ENCODE measurements at regions not wholly inside any gene's neighbourhood (a gene's known extent, or its start where the extent isn't known, plus 50 kb on each side); places are given as distances from the start of the nearest gene placed in this dataset.
"Not testable (repeated sequence)": the region's sequence is repeated elsewhere in the genome, so short reads cannot be mapped to it uniquely, and the experiment has no call there.

GRCh38 chr19:30959011-30959410 lies 390.2 kb downstream of the TSHZ3 start:
- DNase-seq (ENCODE audit: extremely low read depth in 1 of 2, low read depth in 1 of 2), result no peak

- no peak for DNase-seq (ENCODE audit: extremely low read depth in 1 of 2, low read depth in 1 of 2)
Measured at GRCh38 chr19:30955112-30956104, 393.8 kb downstream of the TSHZ3 start.

DNA sequence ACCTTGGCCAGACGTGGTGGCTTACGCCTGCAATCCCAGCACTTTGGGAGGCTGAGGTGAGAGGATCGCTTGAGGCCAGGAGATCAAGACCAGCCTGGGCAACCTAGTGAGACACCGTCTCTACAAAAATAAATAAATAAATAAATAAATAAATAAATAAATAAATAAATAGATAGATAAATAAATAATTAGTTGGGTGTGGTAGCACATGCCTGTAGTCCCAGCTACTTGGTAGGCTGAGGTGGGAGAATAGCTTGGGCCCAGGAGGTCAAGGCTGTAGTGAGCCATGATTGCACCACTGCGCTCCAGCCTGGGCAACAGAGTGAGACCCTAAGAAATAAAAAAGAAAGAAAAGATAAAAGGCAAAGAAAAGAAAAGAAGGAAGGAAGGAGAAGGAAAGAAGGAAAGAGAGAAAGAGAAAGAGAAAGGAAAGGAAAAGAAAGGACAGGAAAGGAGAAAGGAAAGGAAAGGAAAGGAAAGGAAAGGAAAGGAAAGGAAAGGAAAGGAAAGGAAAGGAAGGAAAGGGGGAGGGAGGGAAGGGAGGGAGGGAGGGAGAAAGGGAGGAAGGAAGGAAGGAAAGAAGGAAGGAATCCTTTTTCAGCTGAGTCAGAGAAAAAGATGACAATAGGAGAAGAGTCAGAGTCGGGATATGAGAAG lies 404.8 kb downstream of the TSHZ3 start:
- DNase-seq (ENCODE audit: extremely low read depth in 1 of 2, low read depth in 1 of 2), result not testable (repeated sequence)

DNA sequence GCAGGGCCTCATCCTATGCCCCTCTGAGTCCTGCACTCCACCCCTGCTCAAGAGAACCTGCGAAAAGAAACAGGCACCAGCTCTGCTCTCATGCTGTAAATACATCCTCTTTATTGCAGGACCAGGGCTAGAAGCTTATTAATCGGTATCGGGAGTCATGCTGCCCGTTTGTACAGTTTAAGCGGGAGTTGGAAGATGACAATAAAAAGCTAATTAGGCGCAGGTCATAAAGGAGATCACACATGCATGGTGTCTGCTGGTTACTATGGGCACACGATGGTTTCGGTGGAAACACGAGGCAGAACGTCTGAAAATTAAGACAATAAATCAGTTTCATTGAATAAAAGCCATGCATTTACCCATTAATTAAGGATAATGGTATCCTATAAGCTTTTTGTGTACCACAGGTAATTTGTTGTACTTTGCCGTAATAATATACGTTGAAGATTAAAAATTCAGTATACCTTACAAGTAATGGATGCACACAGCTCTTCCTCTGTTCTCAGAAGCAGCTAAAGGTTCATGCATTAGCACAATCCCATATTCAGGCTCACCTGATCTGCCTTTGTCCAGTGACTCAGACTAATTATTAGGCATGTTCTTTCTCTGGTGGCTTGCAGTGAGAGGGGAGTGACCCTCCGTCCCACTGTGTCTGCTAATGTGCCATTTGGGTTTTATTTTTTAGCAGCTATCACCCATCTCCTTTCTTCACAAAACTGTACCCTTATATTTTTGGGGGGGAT lies 406.0 kb downstream of the TSHZ3 start:
- no peak for DNase-seq (ENCODE audit: extremely low read depth in 1 of 2, low read depth in 1 of 2)

GRCh38 chr19:30942636-30943035 lies 406.6 kb downstream of the TSHZ3 start:
- no peak for DNase-seq (ENCODE audit: extremely low read depth in 1 of 2, low read depth in 1 of 2)

DNA sequence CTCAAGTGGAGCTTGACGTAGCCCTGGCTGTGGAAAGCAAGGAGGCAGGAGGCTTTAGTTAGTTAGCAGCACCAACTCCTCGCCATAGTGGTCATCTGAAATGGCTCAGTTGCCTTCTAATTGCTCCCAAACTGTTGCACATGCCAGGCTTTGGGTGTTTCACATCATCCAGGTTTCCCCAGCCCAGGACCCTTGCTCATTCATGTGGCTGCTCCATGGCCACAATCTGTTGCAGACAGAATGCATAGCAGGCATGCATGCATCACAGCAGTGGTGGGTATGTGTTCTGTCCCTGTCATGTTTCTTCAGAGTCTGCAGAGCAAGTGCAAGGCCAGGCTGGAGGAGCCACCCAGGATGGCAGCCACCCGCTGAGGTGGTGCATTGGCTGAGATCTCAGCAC lies 407.6 kb downstream of the TSHZ3 start:
- no peak for DNase-seq (ENCODE audit: extremely low read depth in 1 of 2, low read depth in 1 of 2)

DNA sequence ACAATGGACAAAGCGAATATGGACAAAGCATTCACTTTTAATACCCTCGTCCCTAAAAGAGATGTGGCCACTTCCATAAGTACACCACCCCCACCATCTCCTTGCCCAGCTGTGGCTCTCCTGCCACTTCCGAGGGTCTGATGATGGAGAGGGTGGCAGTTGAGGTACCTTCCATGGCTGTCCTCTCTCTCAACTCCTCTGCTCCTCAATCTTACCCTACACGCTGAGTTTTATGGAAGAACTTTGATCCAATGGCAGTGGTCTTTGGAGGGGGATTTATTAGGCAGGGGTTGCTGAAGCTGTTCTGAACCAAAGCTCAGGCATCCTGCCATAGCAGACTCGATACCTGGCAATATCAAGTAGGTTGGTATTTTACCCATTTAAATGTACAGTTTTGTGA lies 413.0 kb downstream of the TSHZ3 start:
- no peak for DNase-seq (ENCODE audit: extremely low read depth in 1 of 2, low read depth in 1 of 2)

DNA sequence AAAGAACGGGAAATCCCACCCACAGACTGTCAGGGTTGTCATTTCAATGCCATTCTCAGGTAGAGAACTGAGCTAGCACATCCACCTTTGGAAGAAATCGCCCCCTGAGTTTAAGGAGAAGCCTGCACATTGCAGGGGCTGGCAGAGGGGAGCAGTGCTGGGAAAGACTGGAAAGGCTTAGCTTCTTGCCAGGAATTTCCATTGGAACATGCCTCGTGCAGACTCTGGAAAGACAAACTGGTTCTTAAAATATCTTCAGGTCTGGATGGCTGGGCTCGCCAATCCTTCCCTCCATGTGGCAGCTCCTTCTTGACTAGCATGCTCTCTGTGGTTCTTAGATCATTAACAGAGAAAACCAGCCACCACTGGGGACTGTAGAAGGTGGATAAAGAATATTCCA lies 414.1 kb downstream of the TSHZ3 start:
- no peak for DNase-seq (ENCODE audit: extremely low read depth in 1 of 2, low read depth in 1 of 2)

GRCh38 chr19:30933454-30933853 lies 415.8 kb downstream of the TSHZ3 start:
- not testable (repeated sequence) for DNase-seq (ENCODE audit: extremely low read depth in 1 of 2, low read depth in 1 of 2)

DNA sequence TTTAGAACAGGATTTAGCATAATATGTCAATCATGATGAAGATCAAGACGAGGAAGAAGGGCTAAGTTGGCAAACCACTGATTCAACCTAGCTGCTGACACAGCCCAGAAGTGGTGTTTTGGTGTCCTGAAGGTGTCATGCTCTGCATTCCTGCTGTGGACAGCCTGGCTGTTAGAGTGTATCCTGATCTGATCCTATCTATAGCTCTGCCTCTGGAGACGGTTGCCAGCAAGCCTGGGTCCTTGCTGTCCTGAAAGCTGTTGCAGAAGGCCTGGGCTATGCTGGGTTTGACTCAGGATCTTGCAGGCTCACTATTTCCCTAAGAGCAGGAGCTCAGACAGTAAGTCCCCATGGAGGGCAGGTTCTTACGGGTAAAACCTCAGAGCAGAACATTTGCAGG lies 416.4 kb downstream of the TSHZ3 start:
- DNase-seq (ENCODE audit: extremely low read depth in 1 of 2, low read depth in 1 of 2), result no peak

- DNase-seq (ENCODE audit: extremely low read depth in 1 of 2, low read depth in 1 of 2), result no peak
Measured at GRCh38 chr19:30930941-30931706, 418.1 kb downstream of the TSHZ3 start.

DNA sequence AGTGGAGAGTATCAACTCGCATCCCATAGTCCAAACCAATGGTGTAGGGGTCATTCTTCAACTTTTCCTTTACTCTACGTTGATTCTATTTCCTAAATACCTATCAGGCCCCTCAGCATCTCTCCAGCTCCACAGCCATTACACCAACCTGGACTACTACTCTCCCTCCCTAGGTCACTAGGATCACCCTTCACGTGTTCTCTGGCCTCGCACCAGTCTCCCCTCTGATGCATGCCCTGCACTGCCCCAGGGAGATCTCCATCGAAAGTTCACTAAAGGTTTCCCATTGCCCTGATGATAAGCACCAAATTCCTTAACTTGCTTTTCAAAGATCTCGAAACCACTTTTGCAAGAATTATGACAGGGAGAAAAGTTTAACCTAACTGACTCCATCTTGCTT lies 421.5 kb downstream of the TSHZ3 start:
- no peak for DNase-seq (ENCODE audit: extremely low read depth in 1 of 2, low read depth in 1 of 2)

GRCh38 chr19:30924670-30925069 lies 424.6 kb downstream of the TSHZ3 start:
- no peak for DNase-seq (ENCODE audit: extremely low read depth in 1 of 2, low read depth in 1 of 2)

- no peak for DNase-seq (ENCODE audit: extremely low read depth in 1 of 2, low read depth in 1 of 2)
Measured at GRCh38 chr19:30924069-30924636, 425.1 kb downstream of the TSHZ3 start.

GRCh38 chr19:30923621-30924020 lies 425.6 kb downstream of the TSHZ3 start:
- DNase-seq (ENCODE audit: extremely low read depth in 1 of 2, low read depth in 1 of 2), result no peak

GRCh38 chr19:30923096-30923495 lies 426.1 kb downstream of the TSHZ3 start:
- DNase-seq (ENCODE audit: extremely low read depth in 1 of 2, low read depth in 1 of 2), result no peak

- DNase-seq (ENCODE audit: extremely low read depth in 1 of 2, low read depth in 1 of 2), result no peak
Measured at GRCh38 chr19:30920222-30920621, 429.0 kb downstream of the TSHZ3 start.

DNA sequence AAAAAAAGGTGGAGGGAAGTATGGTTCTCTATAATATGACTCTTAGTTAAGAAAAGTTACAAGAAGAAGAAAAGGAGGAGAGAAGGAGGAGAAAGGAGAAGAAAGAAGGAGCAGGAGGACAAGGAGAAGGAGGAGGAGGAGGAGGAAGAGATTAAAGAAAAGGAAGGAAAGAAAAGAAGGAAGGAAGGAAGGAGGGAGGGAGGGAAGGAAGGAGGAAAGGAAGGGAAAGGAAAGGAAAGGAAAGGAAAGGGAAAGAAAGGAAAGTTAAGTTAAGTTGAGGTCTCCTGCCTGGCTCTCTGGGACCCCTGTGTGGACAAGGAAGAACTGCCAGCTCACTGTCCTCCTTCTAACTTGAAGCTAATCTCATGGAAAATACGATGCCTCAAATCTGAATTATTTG lies 429.5 kb downstream of the TSHZ3 start:
- DNase-seq (ENCODE audit: extremely low read depth in 1 of 2, low read depth in 1 of 2), result no peak

DNA sequence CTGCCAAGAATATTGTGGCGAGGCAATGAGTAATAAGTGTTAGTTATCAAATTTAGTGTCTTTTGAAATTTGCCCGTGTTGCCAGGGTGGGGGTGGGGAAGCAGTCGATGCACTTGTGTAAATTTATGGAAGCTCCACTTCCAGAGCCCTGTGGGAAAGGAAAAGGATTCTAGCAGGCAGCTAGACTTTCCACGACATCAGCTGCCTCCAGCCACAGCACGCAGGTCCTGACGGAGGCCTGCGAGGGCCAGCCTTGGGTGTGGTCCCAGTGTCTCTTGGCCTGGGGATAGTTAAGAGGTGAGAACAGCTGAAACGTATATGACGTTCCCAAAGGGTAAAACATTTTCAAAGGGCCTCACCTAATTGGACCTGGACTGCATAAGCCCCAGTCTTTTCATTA lies 433.0 kb downstream of the TSHZ3 start:
- DNase-seq (ENCODE audit: extremely low read depth in 1 of 2, low read depth in 1 of 2), result no peak

DNA sequence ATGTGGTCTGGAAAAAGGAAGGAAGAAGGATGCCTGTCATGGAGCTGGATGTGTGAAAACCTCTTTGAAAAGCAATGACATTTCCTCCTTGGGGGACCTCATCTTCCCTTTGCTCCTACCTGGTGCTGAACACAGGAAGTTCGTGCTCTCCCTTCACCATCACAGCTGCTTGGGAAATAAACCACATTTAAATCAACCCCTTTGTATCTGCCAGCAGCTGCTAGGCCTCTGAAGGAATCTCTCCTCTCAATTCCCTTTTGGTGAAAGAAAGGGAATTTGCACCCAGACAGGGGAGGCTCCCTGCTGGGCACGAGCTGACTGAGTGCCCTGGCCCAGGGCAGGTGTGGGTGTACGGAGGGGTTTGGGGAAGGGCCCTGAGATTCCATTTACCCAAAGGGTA lies 437.7 kb downstream of the TSHZ3 start:
- DNase-seq (ENCODE audit: extremely low read depth in 1 of 2, low read depth in 1 of 2), result no peak

Data from stimulated activated CD8-positive, alpha-beta memory T cell treated with anti-CD3 and anti-CD28 coated beads, Interleukin-7, amount 100 ng/mL, for 48 hours (primary cell).